ENCODE measurements at regions not wholly inside any gene's neighbourhood (a gene's known extent, or its start where the extent isn't known, plus 50 kb on each side); places are given as distances from the start of the nearest gene placed in this dataset.

GRCh38 chr11:69582756-69583467 lies 58.0 kb upstream of the CCND1 start:
- TF ChIP-seq CTCF (IDR thresholded peaks at IDR 0.05): no peak
- no peak for TF ChIP-seq POLR2A (IDR thresholded peaks at IDR 0.05)
